Pancreas (tissue), 10 donors: ENCODE measurements at regions not wholly inside any gene's neighbourhood (a gene's known extent, or its start where the extent isn't known, plus 50 kb on each side); places are given as distances from the start of the nearest gene placed in this dataset.

Source experiments
- ATAC-seq, 4 donors: fragments of 200-7000 bp; cut with Tn5 transposase; one replicate each; pipeline versions ENCODE4 v1.8.0 to v1.9.1; 2020; ENCODE audit warnings: mild to moderate bottlenecking in 4 of 4, moderate library complexity in 4 of 4
- DNase-seq, 6 donors: peaks; one replicate each; pipeline ENCODE4 v3.0.0-alpha.2; 2020
- FAIRE-seq: peaks from 2 replicates; lab custom pipeline; 2012; peaks lifted over from hg19 to GRCh38; lab: Jason Lieb, UNC
- H3K27ac ChIP-seq, 4 donors: fragments of 200-600 bp; sonication (generic); 1 replicate in 3 of 4; 2 replicates in 1 of 4; pipeline versions ENCODE4 v1.5.0 to v1.8.0; 2020
- H3K27me3 ChIP-seq, 4 donors: fragments of 200-600 bp; one replicate each; pipeline ENCODE4 v1.8.0; 2021
- H3K36me3 ChIP-seq, 3 donors: fragments of 200-600 bp; sonication (generic) in 1 of 3; one replicate each; pipeline versions ENCODE4 v1.5.0 to v1.8.0; 2020 to 2021
- H3K4me1 ChIP-seq, 3 donors: fragments of 200-600 bp; one replicate each; pipeline ENCODE4 v1.8.0; 2021
- H3K4me3 ChIP-seq, 4 donors: fragments of 200-600 bp; sonication (generic) in 2 of 4; one replicate each; pipeline versions ENCODE4 v1.5.0 to v1.8.0; 2020 to 2021
- H3K9me3 ChIP-seq, 4 donors: fragments of 200-600 bp; one replicate each; pipeline ENCODE4 v1.8.0; 2021
- CTCF ChIP-seq, 4 donors: fragments of 200-600 bp; sonication (generic) in 3 of 4; IDR thresholded peaks; one replicate each; pipeline versions ENCODE4 v1.5.0 to v1.8.0; 2021; ENCODE audit warnings: antibody characterized with exemption in 4 of 4
- WGBS, 2 donors: extraction: QIAGEN DNeasy Blood & Tissue Kit; methylation state at CpG; one replicate each; pipeline ENCODE4 v1.1.7; 2013; 5-methylcytosine and 5-hydroxymethylcytosine counted together
- intact Hi-C, 3 donors: fragments of 100-400 bp; cut with DNase I; formaldehyde crosslinking; loops; one replicate each; pipeline versions ENCODE4 v1.11.1 to v1.14.2; 2022
- donor health status: healthy with polysubstance abuse.
- donor health status: DM: no; HTN: no; CAD: no; lungs with moderate emphysema.
- donor health status: DM: no; HTN: no; CAD: no.
- donor health status: control.
- donor health status: control.
- donor health status: Bipolar disorder and iron deficiency.
- donor health status: DM: yes; HTN: yes; CAD: no.
- donor health status: DM: no; HTN: no; CAD: no.
- donor health status: DM: no; HTN: no; CAD: no.
- donor health status: DM: yes; HTN: yes; CAD: no.

- no peaks in the 10 kb centered on the region for H3K36me3 ChIP-seq
- ATAC-seq, result no peak
- intact Hi-C loops, result no loop called here
- H3K4me1 ChIP-seq, result no peaks in the 10 kb centered on the region
- WGBS, 2 donors, result 64 to 78% methylated on average over 5 of the region's 5 CpGs
- no peaks in the 10 kb centered on the region for H3K9me3 ChIP-seq
- DNase-seq, result no peak
- no peak for FAIRE-seq
- H3K4me3 ChIP-seq, result no peak overlapping the region
- no peak overlapping the region for H3K27ac ChIP-seq
- H3K27me3 ChIP-seq, result no peaks in the 10 kb centered on the region
- TF ChIP-seq CTCF (IDR thresholded peaks at IDR 0.05), result no peak
Measured at GRCh38 chr1:14298806-14299205, 299.7 kb upstream of the KAZN start.

- TF ChIP-seq CTCF (IDR thresholded peaks at IDR 0.05), result no peak
- ATAC-seq, result peak in 1 of 4 donors; percentile 25
- Histone ChIP-seq H3K9me3 (no peaks in the 10 kb centered on the region), H3K36me3 (no peaks in the 10 kb centered on the region), H3K27me3 (no peaks in the 10 kb centered on the region), H3K4me1 (no peaks in the 10 kb centered on the region), H3K4me3 (no peak overlapping the region), H3K27ac (no peak overlapping the region)
- intact Hi-C loops, result no loop called here
- DNase-seq, result no peak
- WGBS, 2 donors, result 69 to 78% methylated on average over 9 of the region's 9 CpGs
- no peak for FAIRE-seq
Measured at GRCh38 chr1:14300991-14301703, 297.3 kb upstream of the KAZN start.

GRCh38 chr1:14301704-14302024 is 296.8 kb upstream of the KAZN start:
- ATAC-seq (no peak), DNase-seq (no peak), FAIRE-seq (no peak)
- no peak for TF ChIP-seq CTCF (IDR thresholded peaks at IDR 0.05)
- H3K9me3 ChIP-seq, result no peaks in the 10 kb centered on the region
- no peaks in the 10 kb centered on the region for H3K36me3 ChIP-seq
- intact Hi-C loops, result no loop called here
- no peaks in the 10 kb centered on the region for H3K4me1 ChIP-seq
- no peaks in the 10 kb centered on the region for H3K27me3 ChIP-seq
- no peak overlapping the region for H3K27ac ChIP-seq
- 69 to 77% methylated on average over 4 of the region's 4 CpGs for WGBS, 2 donors
- no peak overlapping the region for H3K4me3 ChIP-seq

GRCh38 chr1:14302025-14302424 is 296.5 kb upstream of the KAZN start:
- Histone ChIP-seq H3K27ac (no peak overlapping the region), H3K36me3 (no peaks in the 10 kb centered on the region), H3K4me1 (no peaks in the 10 kb centered on the region), H3K4me3 (no peak overlapping the region), H3K9me3 (no peaks in the 10 kb centered on the region), H3K27me3 (no peaks in the 10 kb centered on the region)
- no peak for FAIRE-seq
- intact Hi-C loops, result no loop called here
- WGBS, 2 donors, result 68 to 70% methylated on average over 3 of the region's 3 CpGs
- no peak for DNase-seq
- no peak for ATAC-seq
- no peak for TF ChIP-seq CTCF (IDR thresholded peaks at IDR 0.05)

GRCh38 chr1:14303011-14303410 is 295.5 kb upstream of the KAZN start:
- H3K4me1 ChIP-seq, result no peaks in the 10 kb centered on the region
- H3K9me3 ChIP-seq, result no peaks in the 10 kb centered on the region
- H3K27me3 ChIP-seq, result no peaks in the 10 kb centered on the region
- no peak for FAIRE-seq
- no peak overlapping the region for H3K27ac ChIP-seq
- H3K4me3 ChIP-seq, result no peak overlapping the region
- TF ChIP-seq CTCF (IDR thresholded peaks at IDR 0.05), result no peak
- ATAC-seq, result no peak
- no peak for DNase-seq
- WGBS, 2 donors, result 63 to 67% methylated on average over 5 of the region's 5 CpGs
- H3K36me3 ChIP-seq, result no peaks in the 10 kb centered on the region
- intact Hi-C loops, result no loop called here
